OCI-LY1 (cell line): ENCODE measurements at regions not wholly inside any gene's neighbourhood (a gene's known extent, or its start where the extent isn't known, plus 50 kb on each side); places are given as distances from the start of the nearest gene placed in this dataset.
"Not testable (repeated sequence)": the region's sequence is repeated elsewhere in the genome, so short reads cannot be mapped to it uniquely, and the experiment has no call there.

Source experiments
- H2AFZ ChIP-seq: fragments of 200-600 bp; sonication (generic), shearing (Covaris generic); 2 replicates; pipeline ENCODE4 v1.6.0; 2014; ENCODE audit warnings: antibody characterized with exemption, mild to moderate bottlenecking, low read length
- H3F3A ChIP-seq: fragments of 200-600 bp; sonication (generic), shearing (Covaris generic); 2 replicates; pipeline ENCODE4 v1.6.0; 2014; ENCODE audit warnings: mild to moderate bottlenecking, antibody characterized with exemption, low read length, moderate library complexity; ENCODE audit not compliant: insufficient read depth
- H3K27ac ChIP-seq: fragments of 200-600 bp; sonication (generic); 2 replicates; pipeline ENCODE4 v1.5.1; 2014; ENCODE audit warnings: low read length, mixed run types, mild to moderate bottlenecking, low read depth; ENCODE audit not compliant: poor library complexity, severe bottlenecking
- H3K27me3 ChIP-seq: fragments of 200-600 bp; sonication (generic); 2 replicates; pipeline ENCODE4 v1.6.0; 2014; ENCODE audit warnings: antibody characterized with exemption, mild to moderate bottlenecking, low read length, moderate library complexity; ENCODE audit not compliant: insufficient read depth
- H3K36me3 ChIP-seq: fragments of 200-600 bp; sonication (generic); 2 replicates; pipeline ENCODE4 v1.6.1; 2014; ENCODE audit warnings: mild to moderate bottlenecking, antibody characterized with exemption, low read length, moderate library complexity, mixed read lengths; ENCODE audit not compliant: insufficient read depth
- H3K4me1 ChIP-seq: fragments of 200-600 bp; sonication (generic); 2 replicates; pipeline ENCODE4 v1.5.1; 2014; ENCODE audit warnings: mild to moderate bottlenecking, low read length, moderate library complexity; ENCODE audit not compliant: insufficient read depth, severe bottlenecking
- H3K4me2 ChIP-seq: fragments of 200-600 bp; sonication (generic), shearing (Covaris generic); 2 replicates; pipeline ENCODE4 v1.6.1; 2014; ENCODE audit warnings: low read length
- H3K4me3 ChIP-seq: fragments of 200-600 bp; sonication (generic); 2 replicates; pipeline ENCODE4 v1.5.1; 2014; ENCODE audit warnings: low read length, low read depth, mild to moderate bottlenecking, mixed read lengths; ENCODE audit not compliant: poor library complexity, severe bottlenecking
- H3K79me2 ChIP-seq: fragments of 200-600 bp; shearing (Covaris generic); 2 replicates; pipeline ENCODE4 v1.6.1; 2016; ENCODE audit warnings: mixed run types, low read length, mixed read lengths; ENCODE audit not compliant: insufficient read depth
- H3K9ac ChIP-seq: fragments of 200-600 bp; sonication (generic), shearing (Covaris generic); 2 replicates; pipeline ENCODE4 v1.6.1; 2014; ENCODE audit warnings: mild to moderate bottlenecking, low read length, mixed read lengths
- H3K9me2 ChIP-seq: fragments of 200-600 bp; sonication (generic), shearing (Covaris generic); 2 replicates; pipeline ENCODE4 v1.6.1; 2014; ENCODE audit warnings: low read depth, mild to moderate bottlenecking, low read length, mixed read lengths
- H3K9me3 ChIP-seq: fragments of 200-600 bp; shearing (Covaris generic); 2 replicates; pipeline ENCODE4 v1.6.1; 2014; ENCODE audit warnings: low read length, mixed read lengths
- H4K20me1 ChIP-seq: fragments of 200-600 bp; sonication (generic), shearing (Covaris generic); 2 replicates; pipeline ENCODE4 v1.6.0; 2016; ENCODE audit warnings: mild to moderate bottlenecking, low read length; ENCODE audit not compliant: insufficient read depth
- EZH2 ChIP-seq: fragments of 200-600 bp; sonication (generic), shearing (Covaris generic); IDR thresholded peaks from 2 replicates; pipeline ENCODE4 v1.8.0; 2017; ENCODE audit warnings: borderline replicate concordance, mixed run types, mild to moderate bottlenecking, antibody characterized with exemption, low read length, moderate library complexity, mixed read lengths
- TF ChIP-seq, protein P1 (sequence below): fragments of 200-600 bp; sonication (generic), shearing (Covaris generic); IDR thresholded peaks from 2 replicates; pipeline ENCODE4 v1.5.1; 2017; ENCODE audit warnings: mild to moderate bottlenecking, antibody characterized with exemption, low read length, moderate library complexity, mixed read lengths

DNA sequence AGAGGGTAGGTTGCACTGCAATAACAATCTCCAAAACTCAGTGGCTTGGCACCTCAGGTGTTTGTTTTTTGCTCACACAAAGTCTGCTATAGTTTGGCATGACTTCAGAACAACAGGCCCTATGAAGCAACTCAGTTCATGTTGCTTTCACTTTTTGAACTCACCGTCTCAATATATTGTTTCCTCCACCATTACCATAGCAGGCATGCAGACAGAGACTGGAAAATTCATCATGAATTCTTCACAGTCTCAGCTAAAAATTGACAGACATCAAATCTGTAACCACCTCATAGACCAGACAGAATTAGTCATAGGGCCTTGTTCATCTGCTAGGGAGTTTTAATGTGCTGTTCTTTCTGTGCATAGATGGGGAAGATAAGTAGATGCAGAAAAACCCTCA lies 161.4 kb upstream of the POU1F1 start:
- H3K4me2 ChIP-seq, result no peak overlapping the region

GRCh38 chr3:87436781-87437543 lies 160.6 kb upstream of the POU1F1 start:
- Histone ChIP-seq H3K36me3 (no peaks in the 10 kb centered on the region), H3K4me2 (no peak overlapping the region), H3K79me2 (no peaks in the 10 kb centered on the region), H3K27ac (no peak overlapping the region), H3K4me3 (no peak overlapping the region), H3K9me3 (no peaks in the 10 kb centered on the region), H3K9ac (no peak overlapping the region), H3K9me2 (no peaks in the 10 kb centered on the region), H4K20me1 (no peaks in the 10 kb centered on the region), H3F3A (no peaks in the 10 kb centered on the region), H3K27me3 (no peaks in the 10 kb centered on the region), H2AFZ (no peak overlapping the region), H3K4me1 (no peaks in the 10 kb centered on the region)
- TF ChIP-seq, protein P1, sequence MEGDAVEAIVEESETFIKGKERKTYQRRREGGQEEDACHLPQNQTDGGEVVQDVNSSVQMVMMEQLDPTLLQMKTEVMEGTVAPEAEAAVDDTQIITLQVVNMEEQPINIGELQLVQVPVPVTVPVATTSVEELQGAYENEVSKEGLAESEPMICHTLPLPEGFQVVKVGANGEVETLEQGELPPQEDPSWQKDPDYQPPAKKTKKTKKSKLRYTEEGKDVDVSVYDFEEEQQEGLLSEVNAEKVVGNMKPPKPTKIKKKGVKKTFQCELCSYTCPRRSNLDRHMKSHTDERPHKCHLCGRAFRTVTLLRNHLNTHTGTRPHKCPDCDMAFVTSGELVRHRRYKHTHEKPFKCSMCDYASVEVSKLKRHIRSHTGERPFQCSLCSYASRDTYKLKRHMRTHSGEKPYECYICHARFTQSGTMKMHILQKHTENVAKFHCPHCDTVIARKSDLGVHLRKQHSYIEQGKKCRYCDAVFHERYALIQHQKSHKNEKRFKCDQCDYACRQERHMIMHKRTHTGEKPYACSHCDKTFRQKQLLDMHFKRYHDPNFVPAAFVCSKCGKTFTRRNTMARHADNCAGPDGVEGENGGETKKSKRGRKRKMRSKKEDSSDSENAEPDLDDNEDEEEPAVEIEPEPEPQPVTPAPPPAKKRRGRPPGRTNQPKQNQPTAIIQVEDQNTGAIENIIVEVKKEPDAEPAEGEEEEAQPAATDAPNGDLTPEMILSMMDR, result no peak
- no peak for TF ChIP-seq EZH2

More for the DNA sequence above, 161.4 kb upstream of the POU1F1 start:
- Histone ChIP-seq H3K79me2 (no peaks in the 10 kb centered on the region), H3K9me2 (no peaks in the 10 kb centered on the region), H3K4me3 (no peak overlapping the region), H2AFZ (no peak overlapping the region), H4K20me1 (no peaks in the 10 kb centered on the region), H3K9me3 (no peaks in the 10 kb centered on the region), H3K27me3 (no peaks in the 10 kb centered on the region), H3K9ac (no peak overlapping the region), H3K36me3 (no peaks in the 10 kb centered on the region), H3K27ac (no peak overlapping the region), H3F3A (no peaks in the 10 kb centered on the region), H3K4me1 (no peaks in the 10 kb centered on the region)
- TF ChIP-seq EZH2, result no peak
- TF ChIP-seq, protein P1, result no peak

DNA sequence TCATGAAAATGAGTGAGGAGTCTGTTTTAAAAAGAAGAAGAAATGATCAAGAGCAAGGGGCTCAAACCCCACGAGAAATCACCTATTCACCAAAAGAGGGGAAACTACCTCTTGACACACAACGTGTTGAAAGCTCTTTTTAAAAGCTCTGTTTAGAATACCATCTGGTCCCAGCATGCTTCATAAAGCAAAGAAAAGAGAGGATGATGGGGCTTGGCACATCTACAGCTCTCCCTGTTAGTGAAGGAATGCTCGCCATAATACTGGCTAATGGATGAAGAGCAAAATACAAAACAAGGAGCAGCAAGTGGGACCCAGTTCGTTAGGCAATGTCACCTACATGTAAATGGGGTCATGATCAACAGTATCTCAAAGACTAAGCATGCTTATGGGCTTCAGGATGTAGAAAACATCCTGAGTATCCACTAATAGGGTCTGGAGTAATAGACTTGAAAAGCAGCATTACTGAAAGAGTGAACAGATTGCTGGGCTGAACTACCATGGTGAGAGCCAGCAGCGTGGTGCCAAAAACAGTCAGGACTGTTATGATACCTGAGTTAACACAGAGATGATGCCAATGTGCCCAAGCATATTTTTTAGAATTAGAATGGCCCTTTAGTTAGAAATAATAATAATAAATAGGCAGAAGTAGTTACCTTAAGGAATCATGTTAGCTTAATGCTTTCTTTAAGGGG lies 159.7 kb upstream of the POU1F1 start:
- H3K9me3 ChIP-seq, result no peaks in the 10 kb centered on the region
- H4K20me1 ChIP-seq, result no peaks in the 10 kb centered on the region
- TF ChIP-seq, protein P1, result no peak
- no peak for TF ChIP-seq EZH2
- no peaks in the 10 kb centered on the region for H3K27me3 ChIP-seq
- H3K4me1 ChIP-seq, result no peaks in the 10 kb centered on the region
- H3K9me2 ChIP-seq, result no peaks in the 10 kb centered on the region
- no peaks in the 10 kb centered on the region for H3K79me2 ChIP-seq
- no peak overlapping the region for H3K27ac ChIP-seq
- H2AFZ ChIP-seq, result no peak overlapping the region
- no peak overlapping the region for H3K9ac ChIP-seq
- H3F3A ChIP-seq, result no peaks in the 10 kb centered on the region
- H3K4me2 ChIP-seq, result no peak overlapping the region
- H3K4me3 ChIP-seq, result no peak overlapping the region
- no peaks in the 10 kb centered on the region for H3K36me3 ChIP-seq

- H3K79me2 ChIP-seq, H3F3A ChIP-seq, H3K4me2 ChIP-seq, H3K9me2 ChIP-seq, H3K27ac ChIP-seq, H3K36me3 ChIP-seq, H2AFZ ChIP-seq, H3K4me1 ChIP-seq, H3K9me3 ChIP-seq, H3K27me3 ChIP-seq, H3K4me3 ChIP-seq, H3K9ac ChIP-seq, H4K20me1 ChIP-seq: not testable (repeated sequence)
Observed at GRCh38 chr3:87433445-87433844, 157.1 kb upstream of the POU1F1 start.
